ENCODE measurements at regions not wholly inside any gene's neighbourhood (a gene's known extent, or its start where the extent isn't known, plus 50 kb on each side); places are given as distances from the start of the nearest gene placed in this dataset.

DNA sequence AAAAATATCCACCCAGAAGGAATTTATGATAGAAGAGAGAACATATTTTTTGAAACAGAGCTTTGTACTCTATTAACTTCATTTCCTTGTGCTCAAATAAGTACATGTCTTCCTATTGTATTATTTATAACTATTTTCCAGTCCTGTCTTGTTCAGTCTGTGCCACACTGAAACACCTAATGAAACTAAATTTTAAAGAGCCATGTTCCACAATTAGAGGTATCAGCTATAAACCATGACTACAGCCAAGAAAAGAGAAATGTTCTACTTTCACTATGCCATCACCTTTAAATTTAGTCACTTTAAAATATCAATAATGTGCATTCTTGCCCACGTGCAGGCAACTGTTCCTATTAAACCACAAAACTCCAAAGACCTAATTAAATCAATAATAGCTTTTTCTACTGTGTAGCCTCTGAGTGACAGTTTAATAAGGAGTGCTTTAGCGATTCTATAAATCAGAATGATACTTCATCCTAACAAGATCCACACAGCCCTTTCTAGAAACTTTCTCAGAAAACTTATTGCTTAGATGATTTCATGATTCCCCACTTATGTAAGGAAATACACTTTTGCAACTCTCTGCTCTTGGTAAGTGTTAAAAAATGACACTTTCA is 404.9 kb upstream of the CHRM3 start:
- TF ChIP-seq POLR2A (IDR thresholded peaks at IDR 0.05), result no peak
- TF ChIP-seq, protein P1, sequence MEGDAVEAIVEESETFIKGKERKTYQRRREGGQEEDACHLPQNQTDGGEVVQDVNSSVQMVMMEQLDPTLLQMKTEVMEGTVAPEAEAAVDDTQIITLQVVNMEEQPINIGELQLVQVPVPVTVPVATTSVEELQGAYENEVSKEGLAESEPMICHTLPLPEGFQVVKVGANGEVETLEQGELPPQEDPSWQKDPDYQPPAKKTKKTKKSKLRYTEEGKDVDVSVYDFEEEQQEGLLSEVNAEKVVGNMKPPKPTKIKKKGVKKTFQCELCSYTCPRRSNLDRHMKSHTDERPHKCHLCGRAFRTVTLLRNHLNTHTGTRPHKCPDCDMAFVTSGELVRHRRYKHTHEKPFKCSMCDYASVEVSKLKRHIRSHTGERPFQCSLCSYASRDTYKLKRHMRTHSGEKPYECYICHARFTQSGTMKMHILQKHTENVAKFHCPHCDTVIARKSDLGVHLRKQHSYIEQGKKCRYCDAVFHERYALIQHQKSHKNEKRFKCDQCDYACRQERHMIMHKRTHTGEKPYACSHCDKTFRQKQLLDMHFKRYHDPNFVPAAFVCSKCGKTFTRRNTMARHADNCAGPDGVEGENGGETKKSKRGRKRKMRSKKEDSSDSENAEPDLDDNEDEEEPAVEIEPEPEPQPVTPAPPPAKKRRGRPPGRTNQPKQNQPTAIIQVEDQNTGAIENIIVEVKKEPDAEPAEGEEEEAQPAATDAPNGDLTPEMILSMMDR (IDR thresholded peaks at IDR 0.05), result no peak

Measured in sigmoid colon (tissue), 3 donors.